GM19240 (cell line): ENCODE measurements at regions not wholly inside any gene's neighbourhood (a gene's known extent, or its start where the extent isn't known, plus 50 kb on each side); places are given as distances from the start of the nearest gene placed in this dataset.

ENCODE experiments used
- DNase-seq: peaks from one replicate; pipeline ENCODE4 v3.0.0; 2011; ENCODE audit warnings: low spot score; ENCODE audit not compliant: insufficient read length

DNA sequence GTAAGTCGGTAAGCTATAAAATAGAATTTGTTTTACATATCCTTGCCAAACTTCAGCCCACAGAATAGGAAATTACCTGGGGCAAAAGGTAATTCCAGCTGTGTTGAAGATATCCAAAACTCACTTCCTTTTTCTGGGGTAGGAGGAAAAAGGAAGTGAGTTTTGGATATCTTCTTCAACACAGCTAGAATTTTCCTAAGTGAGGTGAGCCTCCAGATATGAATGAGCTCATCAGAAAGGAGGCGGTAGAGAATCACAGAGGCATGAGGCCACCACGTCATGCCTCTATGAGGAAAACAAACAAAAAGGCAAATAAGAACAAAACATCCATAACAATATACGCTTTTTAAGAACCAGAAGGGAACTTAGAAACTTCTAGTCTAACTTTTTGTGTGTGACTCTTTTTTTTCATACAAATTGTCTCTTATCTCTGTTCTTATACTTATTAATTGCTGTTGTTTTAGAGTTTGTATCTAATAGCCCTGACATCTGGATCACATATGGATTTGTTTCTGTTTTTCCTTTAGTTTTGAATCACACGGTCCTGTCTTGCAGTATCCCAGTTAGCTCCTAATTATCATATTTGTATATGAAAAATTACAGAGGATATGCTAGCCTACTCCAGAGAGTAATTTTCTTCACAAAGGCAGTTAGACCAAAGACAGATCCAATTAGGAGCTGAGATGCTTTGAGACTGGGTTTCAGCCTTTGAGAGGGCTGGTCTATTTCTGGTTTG, 104.5 kb downstream of the RBM43 start:
- DNase-seq, result no peak

DNA sequence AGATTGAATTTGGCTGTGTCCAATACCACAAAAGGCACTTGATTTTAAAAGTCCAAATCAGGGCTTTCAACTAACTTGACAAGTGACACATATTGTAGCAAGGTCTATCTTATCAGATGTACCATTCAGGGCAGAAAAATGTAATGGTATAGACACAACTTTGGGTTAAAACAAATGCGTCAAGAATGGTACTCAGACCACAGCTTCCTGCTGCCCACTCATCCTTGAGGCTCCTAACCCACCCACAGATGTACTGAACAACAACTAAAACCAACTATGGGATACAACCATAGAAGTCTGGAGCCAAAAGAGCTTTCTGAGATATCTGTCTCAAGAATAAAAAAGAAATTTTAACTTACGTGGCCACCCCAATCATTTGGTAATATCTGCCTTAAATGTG, 105.2 kb downstream of the RBM43 start:
- no peak for DNase-seq

DNA sequence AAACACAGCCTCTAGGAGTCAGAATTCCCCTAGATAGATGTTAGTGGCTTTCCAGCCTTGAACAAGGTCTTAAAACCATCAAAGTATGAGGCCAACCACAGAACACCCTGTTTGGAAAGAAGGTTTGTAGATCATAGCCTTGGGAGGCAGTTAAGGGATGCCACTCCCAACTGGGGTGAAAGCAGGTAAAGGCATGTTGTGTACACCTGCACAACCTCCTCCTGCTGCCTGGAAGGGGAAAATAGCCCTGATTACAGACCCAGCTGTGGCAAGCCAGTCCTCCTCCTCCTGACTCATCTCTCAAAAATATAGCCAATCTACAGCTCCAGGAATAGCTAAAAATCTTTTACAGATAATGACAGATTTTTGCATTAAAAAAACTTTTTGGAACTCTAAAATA, 108.1 kb downstream of the RBM43 start:
- DNase-seq, result no peak

DNA sequence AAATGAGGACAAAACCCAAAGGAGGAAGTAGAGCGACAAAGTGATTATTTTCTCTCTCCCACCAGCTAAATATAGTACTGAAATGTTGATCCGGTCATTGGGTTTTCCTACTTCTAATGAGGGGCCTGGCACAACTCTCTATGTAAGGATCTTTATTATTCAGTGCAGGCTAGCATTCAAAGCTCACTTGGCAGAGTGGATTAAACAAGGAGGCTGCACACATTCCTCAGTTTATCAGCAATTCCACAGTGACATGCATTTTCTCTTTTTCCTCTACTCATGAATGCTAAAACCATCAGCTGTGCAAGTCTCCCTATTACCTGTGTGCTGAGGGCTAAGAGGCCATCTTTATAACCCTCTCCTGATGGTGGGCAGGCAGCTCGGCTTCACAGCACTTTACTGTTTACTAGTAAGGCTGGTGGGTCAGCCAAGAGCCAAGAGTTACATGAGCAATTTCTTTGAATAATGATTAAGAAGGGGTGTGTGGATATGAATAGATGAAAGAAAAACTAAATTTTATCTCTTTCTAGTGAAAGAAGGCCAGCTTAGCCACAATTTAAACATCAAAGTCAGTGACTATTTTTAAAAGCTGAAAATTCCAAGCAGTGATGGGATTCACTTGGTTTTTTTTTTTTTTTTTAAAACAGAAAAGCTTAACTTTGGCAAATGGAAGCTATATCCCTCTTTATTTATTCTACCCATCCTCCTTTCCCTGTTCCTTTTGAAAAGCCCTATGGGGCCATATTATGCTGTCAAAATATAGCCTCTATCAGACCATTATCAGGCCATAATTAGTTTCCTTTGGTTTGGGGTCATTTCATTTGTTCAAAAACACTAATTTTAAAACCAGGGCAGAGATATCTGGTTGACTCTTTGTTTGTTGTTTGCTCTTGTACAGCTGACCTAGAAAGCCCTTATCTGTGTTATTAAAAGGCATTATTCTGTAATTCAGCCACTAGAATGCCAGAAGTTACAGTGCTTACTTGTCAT, 111.0 kb downstream of the RBM43 start:
- no peak for DNase-seq

DNA sequence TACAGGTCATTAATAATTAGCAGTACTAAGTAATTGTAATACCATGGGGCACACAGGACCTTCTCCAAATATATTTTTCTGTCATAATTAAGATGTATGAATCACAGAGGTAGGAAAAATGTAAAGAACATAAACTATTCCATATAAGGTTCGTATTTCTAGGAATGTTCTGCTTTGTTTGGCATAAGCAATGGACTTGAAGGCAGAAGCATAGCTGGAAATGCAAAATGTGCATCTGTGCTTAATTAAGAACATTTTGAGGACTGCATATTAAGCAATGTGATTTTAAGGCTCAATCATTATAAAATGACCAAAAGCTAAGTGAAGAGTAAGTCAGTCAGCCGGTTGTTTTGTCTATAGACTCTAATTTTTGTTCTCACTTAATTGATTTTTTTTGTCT, 123.2 kb downstream of the RBM43 start:
- no peak for DNase-seq

DNA sequence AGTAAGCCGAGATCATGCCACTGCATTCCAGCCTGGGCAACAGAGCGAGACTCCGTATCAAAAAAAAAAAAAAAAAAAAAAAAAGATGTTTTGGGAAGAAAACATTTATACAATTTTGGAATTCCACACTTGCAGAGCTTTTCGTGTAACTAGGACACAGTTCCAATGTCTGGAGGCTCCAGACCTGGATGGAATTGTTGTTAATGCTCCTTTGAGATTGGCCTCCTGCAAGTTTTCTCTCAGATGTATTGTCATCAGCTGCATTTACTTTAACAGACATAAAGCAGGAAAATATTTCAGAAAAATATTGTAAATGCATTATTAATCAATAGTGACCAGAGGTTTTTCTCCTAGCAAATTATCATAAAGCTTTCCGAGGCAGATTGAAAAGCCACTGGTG, 124.1 kb downstream of the RBM43 start:
- DNase-seq, result no peak

DNA sequence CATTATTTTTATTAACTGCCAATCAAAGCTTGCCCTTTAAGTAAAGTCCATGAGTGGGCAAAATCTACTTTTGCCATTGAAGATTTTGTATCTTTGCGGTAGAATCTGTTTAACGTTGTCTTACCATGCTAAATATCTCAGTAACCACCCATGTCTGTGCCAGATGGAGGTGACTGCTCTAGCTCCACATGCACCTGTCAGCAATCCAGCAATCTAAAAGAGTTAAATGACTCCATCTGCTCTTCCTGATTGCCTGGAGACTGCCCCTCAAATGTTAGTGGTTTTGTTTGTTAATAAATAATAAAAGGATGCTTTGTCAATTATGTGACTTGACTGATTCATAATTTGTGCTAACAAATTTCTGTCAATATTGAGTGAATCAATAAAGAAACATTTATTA, 141.7 kb downstream of the RBM43 start:
- DNase-seq, result no peak

DNA sequence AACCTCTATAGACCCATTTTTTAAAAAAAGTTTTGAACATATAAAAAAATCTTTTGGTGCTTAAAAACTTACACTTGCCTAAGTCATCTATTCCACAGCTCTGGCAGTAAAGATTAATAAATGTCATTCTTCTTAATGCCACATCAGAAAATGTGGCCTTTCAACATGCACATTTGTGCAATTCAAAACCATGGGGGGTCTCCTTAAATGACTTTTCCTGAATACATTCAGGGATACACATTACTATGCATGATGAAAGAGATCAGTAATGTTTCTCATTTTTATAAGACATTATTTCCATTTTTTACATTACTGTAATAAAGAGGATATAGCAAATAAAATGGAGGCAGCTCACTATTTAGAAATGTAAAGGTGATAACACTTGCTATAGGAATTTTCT, 142.3 kb downstream of the RBM43 start:
- DNase-seq, result no peak

DNA sequence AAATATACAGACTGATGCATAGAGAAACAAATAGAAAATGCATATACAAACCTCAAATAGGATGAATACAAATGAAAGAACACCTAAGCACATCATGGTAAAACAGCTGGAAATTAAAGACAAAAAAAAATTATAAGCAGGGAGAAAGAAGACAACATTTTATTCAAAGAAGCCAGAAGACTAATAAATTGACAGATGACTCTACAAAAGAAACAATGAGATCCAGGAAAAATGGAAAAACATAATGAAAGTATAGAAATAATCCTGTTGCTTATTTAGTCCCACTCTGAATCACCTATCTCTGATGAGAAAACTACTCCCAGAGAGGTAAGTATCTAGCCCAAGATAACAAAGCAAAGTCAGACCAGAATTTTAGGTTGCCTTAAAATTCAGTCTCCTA, 143.4 kb downstream of the RBM43 start:
- DNase-seq, result no peak

DNA sequence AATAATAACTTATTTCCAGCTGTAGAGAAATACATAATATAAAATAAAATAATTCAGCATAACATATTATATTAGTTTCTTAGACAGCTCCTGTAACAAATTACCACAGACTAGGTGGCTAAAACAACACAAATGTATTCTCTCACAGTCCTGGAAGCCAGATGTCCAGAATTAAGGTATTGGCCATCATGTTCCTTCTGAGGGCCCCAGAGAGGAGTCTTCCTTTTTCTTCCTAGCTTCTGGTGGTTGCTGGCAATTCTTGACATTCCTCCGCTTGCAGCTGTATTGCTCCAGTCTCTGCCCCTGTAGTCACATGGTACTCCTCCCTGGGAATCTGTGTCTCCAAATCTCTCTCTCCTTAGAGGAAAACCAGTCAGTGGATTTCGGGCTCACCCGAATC, 146.8 kb downstream of the RBM43 start:
- no peak for DNase-seq

DNA sequence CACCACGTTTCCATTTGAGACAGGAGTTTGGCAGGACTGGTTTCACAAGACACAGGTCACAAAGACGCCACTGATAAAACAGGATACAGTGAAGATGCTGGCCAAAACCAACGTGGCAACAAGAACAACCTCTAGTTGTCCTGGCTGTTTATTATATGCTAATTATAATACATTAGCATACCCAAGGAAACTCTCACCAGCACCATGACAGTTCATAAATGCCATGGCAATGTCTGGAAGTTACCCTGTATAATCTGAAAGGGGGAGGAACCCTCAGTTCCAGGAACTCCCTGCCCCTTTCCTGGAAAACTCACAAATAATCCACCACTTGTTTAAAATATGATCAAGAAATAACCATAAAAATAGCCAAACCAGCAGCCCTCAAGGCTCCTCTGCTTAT, 148.3 kb downstream of the RBM43 start:
- no peak for DNase-seq

DNA sequence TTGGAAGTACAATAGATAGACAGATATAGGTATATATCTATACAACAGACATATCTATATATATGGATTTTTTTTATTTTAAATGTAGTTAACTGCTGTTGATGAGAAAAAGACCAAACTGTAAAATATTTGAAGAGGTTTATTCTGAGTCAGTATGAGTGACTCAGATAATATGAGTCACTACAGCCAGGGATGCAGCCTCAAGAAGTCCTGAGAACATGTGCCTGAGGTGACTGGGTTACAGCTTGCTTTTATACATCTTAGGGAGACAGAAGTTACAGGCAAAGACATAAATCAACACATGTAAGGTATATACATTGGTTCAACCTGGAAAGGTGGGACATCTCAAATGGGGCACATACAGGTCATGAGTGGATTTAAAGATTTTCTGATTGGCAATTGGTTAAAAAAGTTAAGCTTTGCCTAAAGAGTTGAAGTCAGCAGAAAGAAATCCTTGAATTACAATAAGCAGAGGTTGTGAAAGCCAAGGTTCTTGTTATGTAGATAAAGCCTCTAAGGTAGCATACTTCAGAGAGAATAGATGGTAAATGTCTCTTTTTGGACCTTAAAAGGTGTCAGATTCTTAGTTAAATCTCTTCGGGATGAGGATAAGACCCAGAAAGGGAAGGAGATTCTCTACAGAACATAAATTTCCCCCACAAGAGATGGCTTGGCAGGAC, 149.9 kb downstream of the RBM43 start:
- no peak for DNase-seq

DNA sequence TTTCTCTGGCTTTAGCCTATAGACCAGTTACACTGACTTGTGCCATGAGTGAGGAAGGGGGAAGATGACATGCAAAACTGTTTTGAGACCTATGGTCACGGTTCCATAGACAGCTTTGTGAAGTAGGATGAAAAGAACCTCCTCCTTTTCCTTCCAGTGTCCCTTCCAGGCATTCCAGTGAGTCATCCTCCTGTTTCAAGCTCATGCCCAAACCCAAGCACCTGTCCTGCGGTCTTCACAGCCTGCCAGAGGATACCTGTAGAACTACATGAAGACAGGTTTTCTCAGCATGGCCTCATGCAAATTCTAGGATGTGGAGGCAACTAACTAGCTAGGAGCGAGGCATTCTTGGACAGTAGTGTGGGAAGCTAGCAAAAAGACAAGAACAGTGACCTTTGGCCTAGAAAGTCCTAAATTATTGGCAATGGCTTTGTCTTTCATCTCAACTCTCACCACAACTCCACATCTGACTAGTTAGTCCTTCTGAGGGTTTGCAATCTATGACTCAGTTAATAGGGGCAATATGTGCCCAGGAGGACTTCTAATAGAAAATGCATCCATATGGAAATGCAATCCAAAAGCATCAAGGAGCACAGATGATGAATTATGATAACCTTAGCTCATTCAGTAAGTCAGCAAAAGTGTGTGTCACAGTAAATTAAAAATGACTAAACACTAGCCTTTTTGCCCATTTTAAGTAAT, 154.7 kb downstream of the RBM43 start:
- DNase-seq, result no peak

DNA sequence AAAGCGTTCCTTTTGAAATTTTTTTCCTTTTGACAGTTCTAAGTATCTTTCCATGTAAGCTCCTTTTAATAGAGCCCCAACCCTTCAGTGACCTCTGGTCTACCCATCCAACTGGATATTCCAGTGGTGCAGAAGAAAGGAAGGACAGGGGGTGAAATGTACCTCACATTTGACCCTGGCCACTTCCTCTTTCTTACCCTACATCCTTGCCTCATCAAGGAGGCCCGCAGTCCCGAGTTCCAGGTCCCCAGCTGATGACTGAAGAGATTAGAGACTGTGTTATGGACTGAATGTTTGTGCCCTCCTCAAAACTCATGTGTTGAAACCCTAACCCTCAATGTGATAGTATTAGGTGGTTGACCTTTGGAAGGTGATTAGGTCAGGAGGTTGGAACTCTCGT, 158.1 kb downstream of the RBM43 start:
- DNase-seq, result no peak

DNA sequence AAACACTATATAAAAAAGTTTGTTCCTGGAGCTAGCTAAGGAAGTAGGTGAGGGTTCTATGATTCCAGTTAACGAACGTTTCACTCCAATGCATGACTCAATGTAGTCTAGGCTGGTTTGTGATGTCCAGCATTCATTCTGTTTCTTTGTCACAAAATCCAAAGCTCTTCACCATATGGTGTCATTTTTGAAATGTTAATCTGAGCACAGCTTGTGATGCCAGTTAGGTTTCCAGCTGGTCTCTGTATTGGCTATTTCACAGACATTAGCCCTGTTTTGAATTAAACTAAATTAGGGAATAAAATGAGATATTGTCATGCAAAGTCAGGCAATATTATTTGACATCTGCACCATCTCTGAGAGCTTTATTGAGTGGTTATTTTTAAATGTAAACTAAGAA, 159.4 kb downstream of the RBM43 start:
- no peak for DNase-seq

DNA sequence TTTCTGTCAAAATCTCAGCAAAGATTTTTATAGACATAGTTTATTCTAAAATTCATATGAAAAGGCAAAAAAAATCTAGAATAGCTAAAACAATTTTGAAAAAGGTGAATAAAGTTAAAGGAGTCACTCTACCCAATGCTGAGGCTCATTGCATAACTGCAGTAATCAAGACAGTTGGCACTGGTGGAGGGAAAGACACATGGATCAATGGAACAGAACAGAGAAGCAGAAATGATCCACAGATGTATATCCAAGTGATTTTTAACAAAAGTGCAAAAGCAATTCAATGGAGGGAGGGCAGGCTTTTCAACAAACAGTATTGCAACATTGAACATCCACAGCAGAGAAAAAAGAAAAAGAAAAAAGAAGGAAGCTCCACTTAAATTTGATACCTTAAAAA, 162.8 kb downstream of the RBM43 start:
- no peak for DNase-seq

DNA sequence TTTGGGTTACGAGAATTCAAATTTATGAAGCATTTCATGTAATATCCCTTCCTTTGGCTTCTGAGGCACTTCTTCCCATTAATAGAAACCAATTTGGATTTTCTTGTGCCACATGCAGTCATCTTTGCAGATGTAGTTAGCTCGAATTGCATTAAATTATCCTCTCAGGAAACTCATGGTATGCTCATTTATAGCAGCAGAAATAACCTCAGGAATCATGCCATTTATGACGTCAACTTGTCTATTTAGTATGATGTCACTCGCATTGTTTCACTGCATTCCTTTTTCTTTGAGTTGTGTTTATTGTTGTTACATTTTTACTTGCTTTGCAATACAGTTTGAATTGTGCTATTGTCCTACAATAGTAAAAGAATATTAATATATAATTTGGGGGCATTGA, 163.8 kb downstream of the RBM43 start:
- no peak for DNase-seq

DNA sequence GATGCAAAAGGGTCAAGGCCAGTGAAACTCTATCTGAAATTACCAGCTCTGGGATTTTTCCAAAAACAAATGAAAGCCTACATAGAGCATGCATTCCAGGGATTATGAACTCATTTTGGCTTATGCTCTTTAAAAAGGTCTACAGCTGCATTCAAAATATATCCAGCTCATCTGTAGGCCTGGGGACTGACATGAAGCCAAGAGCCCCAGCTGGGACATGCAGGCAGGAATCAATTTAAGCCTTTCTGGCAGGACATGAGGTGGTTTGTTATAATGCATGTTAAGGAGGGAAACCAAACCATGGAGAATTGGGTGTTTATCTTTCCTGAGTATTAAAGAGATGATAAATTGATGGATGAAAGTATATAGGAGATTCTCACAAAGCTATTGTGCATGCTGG, 164.5 kb downstream of the RBM43 start:
- DNase-seq, result no peak

DNA sequence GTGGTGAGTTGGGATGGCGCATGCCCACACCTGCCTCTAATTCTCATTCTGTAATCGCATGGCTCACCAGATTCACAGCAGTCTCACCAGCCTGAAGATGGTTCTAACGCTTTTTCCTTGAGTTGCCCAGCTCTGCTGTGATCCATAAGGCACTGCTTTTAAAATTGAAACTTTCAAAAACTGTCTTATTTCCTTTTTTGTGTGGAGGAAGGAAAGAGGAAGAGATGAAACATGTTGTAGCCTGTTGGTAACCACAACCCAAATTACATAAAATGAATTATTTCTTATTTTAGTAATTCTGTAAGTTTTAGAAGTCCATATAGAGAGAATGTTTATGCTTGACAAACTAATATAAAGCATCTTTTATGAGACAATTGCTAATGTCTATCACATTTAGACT, 165.4 kb downstream of the RBM43 start:
- no peak for DNase-seq

DNA sequence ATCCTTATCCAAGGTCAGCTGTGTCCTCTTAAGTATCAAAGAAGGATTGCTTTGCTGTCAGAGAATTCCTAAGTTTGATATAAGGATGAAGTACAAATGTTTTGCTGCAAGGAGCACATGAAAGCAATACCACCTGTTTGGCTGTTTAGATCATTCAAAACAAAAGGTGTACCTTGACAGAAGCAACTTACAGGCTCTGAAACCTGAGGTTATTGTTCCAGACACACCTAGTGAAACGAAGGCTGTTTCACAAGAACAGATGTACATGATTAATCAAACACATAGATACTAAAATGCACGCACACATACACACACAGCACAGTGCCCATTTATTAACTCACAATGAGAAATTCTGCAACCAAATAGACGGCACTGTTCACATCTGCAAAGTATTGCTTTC, 166.2 kb downstream of the RBM43 start:
- DNase-seq, result no peak

DNA sequence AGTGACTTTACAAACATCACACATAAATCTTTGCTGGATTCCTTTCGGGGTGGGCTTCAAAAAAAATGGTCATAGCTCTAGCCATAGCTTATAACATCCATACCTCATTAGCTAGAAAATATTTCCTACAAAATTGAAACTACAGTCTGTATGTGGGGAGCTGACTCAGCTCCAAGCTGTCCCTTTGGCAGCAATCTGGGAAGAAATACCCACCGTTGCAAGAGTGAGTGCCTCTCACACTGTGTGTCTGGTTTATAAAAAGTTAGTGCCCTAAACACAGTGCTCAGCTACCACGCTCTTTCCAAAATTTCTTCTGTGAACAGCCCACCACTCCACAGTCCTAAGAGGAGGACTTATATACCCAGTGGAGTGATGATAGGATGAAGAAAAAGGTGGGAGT, 170.1 kb downstream of the RBM43 start:
- DNase-seq, result no peak

DNA sequence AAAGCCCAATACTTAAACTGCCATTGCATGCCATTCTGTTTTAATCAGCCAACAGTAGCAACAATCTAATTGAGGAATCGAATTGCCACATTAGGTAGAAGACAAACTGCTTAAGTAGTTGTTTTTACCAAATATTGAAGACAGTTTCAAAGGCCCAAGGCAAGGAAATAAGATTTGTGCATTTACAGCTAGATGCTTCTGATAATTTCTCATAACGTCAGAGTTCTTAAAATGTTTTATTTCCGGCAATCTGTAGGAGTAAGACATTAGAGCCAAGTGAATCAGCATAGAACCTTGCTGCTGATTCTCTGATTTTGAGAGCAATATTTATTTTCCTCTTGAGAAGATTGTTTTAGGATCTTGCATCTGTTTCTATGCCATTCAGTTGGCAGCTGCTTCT, 174.3 kb downstream of the RBM43 start:
- DNase-seq, result no peak
